SK-N-SH (cell line): ENCODE measurements at regions not wholly inside any gene's neighbourhood (a gene's known extent, or its start where the extent isn't known, plus 50 kb on each side); places are given as distances from the start of the nearest gene placed in this dataset.

Source experiments
- CTCF ChIA-PET: fragments of 300-600, 350-600 bp; formaldehyde crosslinking; extraction: SDS; loops from one replicate; lab custom pipeline; 2021; lab: Yijun Ruan, JAX
- POLR2A ChIA-PET: fragments of 350-600 bp; sonication (Branson Sonifier 250); formaldehyde crosslinking; extraction: SDS; loops from one replicate; lab custom pipeline; 2020; ENCODE audit warnings: antibody characterized with exemption, inconsistent platforms; lab: Yijun Ruan, JAX
- DNase-seq: peaks from one replicate; pipeline ENCODE4 v3.0.0; 2012
- H2AFZ ChIP-seq: fragments of 200-600 bp; sonication (generic); 2 replicates; pipeline ENCODE4 v1.8.1; 2016; ENCODE audit warnings: antibody characterized with exemption, mild to moderate bottlenecking, low read depth
- H3F3A ChIP-seq: fragments of 200-600 bp; sonication (generic); replicated peaks from 2 replicates; pipeline ENCODE3; 2016; ENCODE audit warnings: antibody characterized with exemption, mild to moderate bottlenecking; ENCODE audit not compliant: insufficient read depth
- H3K27ac ChIP-seq, 2 experiments: fragments of 200-500 bp in 1 of 2; fragments of 200-600 bp in 1 of 2; sonication (Bioruptor generic) in 1 of 2; sonication (generic), shearing (Covaris generic) in 1 of 2; 2 replicates each; pipeline versions ENCODE4 v1.5.1 to v1.6.1; 2014 to 2016; ENCODE audit warnings: low read depth in 2 of 2, inconsistent platforms in 1 of 2, low read length in 1 of 2, mild to moderate bottlenecking in 1 of 2, mixed read lengths in 1 of 2
- H3K27me3 ChIP-seq: fragments of 200-600 bp; sonication (generic), shearing (Covaris generic); 2 replicates; pipeline ENCODE4 v1.6.1; 2016; ENCODE audit warnings: mixed run types; ENCODE audit not compliant: insufficient read depth
- H3K36me3 ChIP-seq, 2 experiments: fragments of 200-500 bp in 1 of 2; fragments of 200-600 bp in 1 of 2; sonication (Bioruptor generic) in 1 of 2; sonication (generic) in 1 of 2; replicated peaks in 1 of 2; 2 replicates each; pipeline versions ENCODE3 to v1.5.1; 2014 to 2016; ENCODE audit warnings: low read length in 1 of 2, mild to moderate bottlenecking in 1 of 2; ENCODE audit not compliant: insufficient read depth in 2 of 2, control insufficient read depth in 1 of 2
- H3K4me1 ChIP-seq, 2 experiments: fragments of 200-500 bp in 1 of 2; fragments of 200-600 bp in 1 of 2; sonication (Bioruptor generic) in 1 of 2; sonication (generic), shearing (Covaris generic) in 1 of 2; 2 replicates each; pipeline versions ENCODE4 v1.5.1 to v1.6.1; 2014 to 2016; ENCODE audit warnings: low read depth in 1 of 2, low read length in 1 of 2, mixed run types in 1 of 2; ENCODE audit not compliant: insufficient read depth in 2 of 2, control insufficient read depth in 1 of 2
- H3K4me2 ChIP-seq: fragments of 200-600 bp; sonication (generic), shearing (Covaris generic); 2 replicates; pipeline ENCODE4 v1.6.1; 2017; ENCODE audit warnings: mixed run types
- H3K4me3 ChIP-seq, 2 experiments: fragments of 200-500 bp in 1 of 2; fragments of 200-600 bp in 1 of 2; sonication (Bioruptor generic) in 1 of 2; sonication (generic), shearing (Covaris generic) in 1 of 2; 2 replicates each; pipeline versions ENCODE4 v1.5.1 to v1.8.1; 2014 to 2016; ENCODE audit warnings: low read depth in 2 of 2, inconsistent platforms in 1 of 2, low read length in 1 of 2, mild to moderate bottlenecking in 1 of 2, mixed read lengths in 1 of 2, moderate library complexity in 1 of 2
- H3K79me2 ChIP-seq: fragments of 200-600 bp; sonication (generic); 2 replicates; pipeline ENCODE4 v1.8.1; 2017; ENCODE audit warnings: mild to moderate bottlenecking; ENCODE audit not compliant: insufficient read depth
- H3K9ac ChIP-seq: fragments of 200-600 bp; sonication (generic); 2 replicates; pipeline ENCODE4 v1.6.1; 2017; ENCODE audit warnings: mixed run types
- H3K9me2 ChIP-seq: fragments of 200-600 bp; sonication (generic); 2 replicates; pipeline ENCODE4 v1.6.1; 2017; ENCODE audit warnings: mixed run types
- H3K9me3 ChIP-seq: fragments of 200-600 bp; sonication (generic); 2 replicates; pipeline ENCODE4 v1.6.1; 2017; ENCODE audit warnings: mixed run types, mild to moderate bottlenecking, moderate library complexity
- H4K20me1 ChIP-seq: fragments of 200-600 bp; sonication (generic); 2 replicates; pipeline ENCODE4 v1.6.1; 2017; ENCODE audit warnings: mild to moderate bottlenecking, mixed run types; ENCODE audit not compliant: insufficient read depth
- CTCF ChIP-seq: fragments of 200-600 bp; sonication (generic); IDR thresholded peaks from 2 replicates; pipeline ENCODE4 v1.6.1; 2017; ENCODE audit warnings: antibody characterized with exemption, mild to moderate bottlenecking, moderate library complexity
- EP300 ChIP-seq, 2 experiments: IDR thresholded peaks; 2 replicates each; pipeline versions ENCODE4 v1.4.0 to v1.6.1; 2012; ENCODE audit warnings: borderline replicate concordance in 1 of 2, low read depth in 1 of 2, low read length in 1 of 2
- EZH2phosphoT487 ChIP-seq: fragments of 200-600 bp; sonication (generic); IDR thresholded peaks from 2 replicates; pipeline ENCODE4 v1.6.1; 2017; ENCODE audit warnings: low read depth, mixed run types, mild to moderate bottlenecking, antibody characterized with exemption, moderate library complexity, borderline replicate concordance
- FOXM1 ChIP-seq: IDR thresholded peaks from 2 replicates; pipeline ENCODE4 v1.4.0; 2012; ENCODE audit warnings: low read depth, mild to moderate bottlenecking
- GABPA ChIP-seq: IDR thresholded peaks from 2 replicates; pipeline ENCODE4 v1.4.0; 2012; ENCODE audit warnings: low read depth, mild to moderate bottlenecking
- JUND ChIP-seq: IDR thresholded peaks from 2 replicates; pipeline ENCODE4 v1.4.0; 2012
- MAX ChIP-seq: IDR thresholded peaks from 2 replicates; pipeline ENCODE4 v1.4.0; 2012; ENCODE audit warnings: low read depth
- MXI1 ChIP-seq: IDR thresholded peaks from 2 replicates; pipeline ENCODE4 v1.6.1; 2012; ENCODE audit warnings: mild to moderate bottlenecking, low read depth, low read length, improper control_type of control experiment
- POLR2AphosphoS5 ChIP-seq: IDR thresholded peaks from 2 replicates; pipeline ENCODE4 v1.6.1; 2012; ENCODE audit warnings: low read depth, low read length
- RCOR1 ChIP-seq: fragments of 150-350 bp; IDR thresholded peaks from 2 replicates; pipeline ENCODE4 v1.6.1; 2017; ENCODE audit warnings: antibody characterized with exemption, low read length
- REST ChIP-seq: IDR thresholded peaks from 2 replicates; pipeline ENCODE4 v1.6.1; 2012; ENCODE audit warnings: mild to moderate bottlenecking, low read depth, low read length, moderate library complexity
- RXRA ChIP-seq: IDR thresholded peaks from 2 replicates; pipeline ENCODE4 v1.4.0; 2012; ENCODE audit warnings: low read depth, mild to moderate bottlenecking, borderline replicate concordance
- TCF12 ChIP-seq: IDR thresholded peaks from 2 replicates; pipeline ENCODE4 v1.4.0; 2012
- YY1 ChIP-seq: IDR thresholded peaks from 2 replicates; pipeline ENCODE4 v1.4.0; 2012; ENCODE audit warnings: low read depth, mild to moderate bottlenecking
- ZBTB33 ChIP-seq: IDR thresholded peaks from 2 replicates; pipeline ENCODE4 v1.4.0; 2012; ENCODE audit warnings: low read depth, borderline replicate concordance
- WGBS: methylation state at CpG from one replicate; pipeline ENCODE4 v1.1.6; 2017; ENCODE audit warnings: low lambda C conversion rate; 5-methylcytosine and 5-hydroxymethylcytosine counted together

- WGBS: 7% methylated on average over 2 of the region's 2 CpGs
- no peaks in the 10 kb centered on the region for H3K79me2 ChIP-seq
- DNase-seq: no peak
- TF ChIP-seq TCF12 (no peak), RCOR1 (no peak), EZH2phosphoT487 (no peak), MXI1 (no peak), CTCF (no peak), MAX (no peak), JUND (no peak)
- TF ChIP-seq, all 33 proteins: peak for 0
- no peaks in the 10 kb centered on the region for H3K9me3 ChIP-seq
- no peaks in the 10 kb centered on the region for H3K9me2 ChIP-seq
- no peaks in the 10 kb centered on the region for H3K27me3 ChIP-seq
- POLR2A ChIA-PET: no interaction called here
- H3F3A ChIP-seq: no peaks in the 10 kb centered on the region
- H2AFZ ChIP-seq: no peak overlapping the region
- H4K20me1 ChIP-seq: no peaks in the 10 kb centered on the region
- no peaks in the 10 kb centered on the region for H3K36me3 ChIP-seq
- no peaks in the 10 kb centered on the region for H3K4me1 ChIP-seq
- H3K4me3 ChIP-seq: no peak overlapping the region
- no peak overlapping the region for H3K4me2 ChIP-seq
- H3K9ac ChIP-seq: no peak overlapping the region
- no peak overlapping the region for H3K27ac ChIP-seq
- CTCF ChIA-PET: no interaction called here
Observed at GRCh38 chr5:6950250-6950649, 237.0 kb downstream of the TENT4A start.

GRCh38 chr5:6950860-6951259 is 237.6 kb downstream of the TENT4A start:
- no peak for DNase-seq
- H3F3A ChIP-seq: no peaks in the 10 kb centered on the region
- 7% methylated on average over 5 of the region's 5 CpGs for WGBS
- no peaks in the 10 kb centered on the region for H3K36me3 ChIP-seq
- no peak overlapping the region for H2AFZ ChIP-seq
- H3K9me2 ChIP-seq: no peaks in the 10 kb centered on the region
- no peak overlapping the region for H3K27ac ChIP-seq
- no peaks in the 10 kb centered on the region for H4K20me1 ChIP-seq
- H3K9me3 ChIP-seq: no peaks in the 10 kb centered on the region
- no peak overlapping the region for H3K4me2 ChIP-seq
- H3K27me3 ChIP-seq: no peaks in the 10 kb centered on the region
- no peaks in the 10 kb centered on the region for H3K4me1 ChIP-seq
- H3K4me3 ChIP-seq: peak overlapping the region in 1 of 2 experiments; percentile 2; a peak in 1 of 4 replicates
- CTCF ChIA-PET: no interaction called here
- TF ChIP-seq RXRA: no peak
- no peak for TF ChIP-seq REST
- TF ChIP-seq ZBTB33: no peak
- no peak for TF ChIP-seq EP300 (IDR thresholded peaks at IDR 0.05; ENCODE audit: borderline replicate concordance in 1 of 2, low read depth in 1 of 2, low read length in 1 of 2)
- no peak for TF ChIP-seq GABPA
- no peak for TF ChIP-seq FOXM1
- no peak for TF ChIP-seq MAX
- no peak for TF ChIP-seq YY1
- no peak for TF ChIP-seq POLR2AphosphoS5
- TF ChIP-seq, all 33 proteins: peak for 0
- POLR2A ChIA-PET: no interaction called here
- H3K9ac ChIP-seq: no peak overlapping the region
- no peaks in the 10 kb centered on the region for H3K79me2 ChIP-seq
